ENCODE measurements at regions not wholly inside any gene's neighbourhood (a gene's known extent, or its start where the extent isn't known, plus 50 kb on each side); places are given as distances from the start of the nearest gene placed in this dataset.

DNA sequence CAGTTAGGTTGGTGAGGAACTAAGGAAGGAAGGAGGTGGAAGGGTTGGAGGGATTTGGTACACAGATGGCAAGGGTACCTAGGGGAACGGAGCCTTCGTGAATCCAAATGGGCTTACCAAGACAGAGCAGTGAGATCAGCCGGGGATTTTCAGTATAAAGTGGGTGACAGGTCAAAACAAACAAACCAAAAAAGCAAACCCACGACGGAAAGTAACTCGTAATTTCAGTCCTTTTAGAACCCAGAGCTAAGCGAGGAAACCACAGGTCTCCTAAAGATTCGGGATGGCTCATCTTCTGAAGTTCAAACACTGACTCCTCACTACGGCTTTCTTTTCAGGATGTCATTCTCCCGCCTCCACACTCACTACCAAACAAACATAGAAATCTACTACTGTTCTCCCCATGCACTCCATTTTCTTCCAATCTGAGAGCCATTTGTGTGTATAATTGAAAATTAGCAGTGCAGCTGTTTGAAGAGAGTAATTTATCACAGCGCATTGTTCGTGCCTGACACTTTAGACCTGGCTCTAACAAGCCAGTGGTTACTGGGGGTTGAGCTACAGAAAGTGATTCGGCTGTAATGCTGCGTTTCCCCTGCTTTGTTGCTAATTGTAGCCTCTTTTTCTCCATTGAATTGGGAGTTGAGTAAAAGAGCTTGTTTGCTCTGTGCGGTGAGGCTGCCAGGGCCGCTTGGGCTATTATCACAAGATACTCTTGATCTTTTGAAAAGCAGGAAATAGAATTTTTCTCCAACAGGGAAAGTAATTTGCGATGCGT is 64.7 kb upstream of the CCDC39 start:
- Histone ChIP-seq H3K36me3 (no peaks in the 10 kb centered on the region), H3K27ac (no peak overlapping the region), H3K27me3 (no peaks in the 10 kb centered on the region), H3K4me1 (peaks cover 0 to 5% (median 0%) of the 10 kb centered on the region in 12 donors), H3K4me3 (no peak overlapping the region), H3K9me3 (no peaks in the 10 kb centered on the region)
- TF ChIP-seq, protein P1, sequence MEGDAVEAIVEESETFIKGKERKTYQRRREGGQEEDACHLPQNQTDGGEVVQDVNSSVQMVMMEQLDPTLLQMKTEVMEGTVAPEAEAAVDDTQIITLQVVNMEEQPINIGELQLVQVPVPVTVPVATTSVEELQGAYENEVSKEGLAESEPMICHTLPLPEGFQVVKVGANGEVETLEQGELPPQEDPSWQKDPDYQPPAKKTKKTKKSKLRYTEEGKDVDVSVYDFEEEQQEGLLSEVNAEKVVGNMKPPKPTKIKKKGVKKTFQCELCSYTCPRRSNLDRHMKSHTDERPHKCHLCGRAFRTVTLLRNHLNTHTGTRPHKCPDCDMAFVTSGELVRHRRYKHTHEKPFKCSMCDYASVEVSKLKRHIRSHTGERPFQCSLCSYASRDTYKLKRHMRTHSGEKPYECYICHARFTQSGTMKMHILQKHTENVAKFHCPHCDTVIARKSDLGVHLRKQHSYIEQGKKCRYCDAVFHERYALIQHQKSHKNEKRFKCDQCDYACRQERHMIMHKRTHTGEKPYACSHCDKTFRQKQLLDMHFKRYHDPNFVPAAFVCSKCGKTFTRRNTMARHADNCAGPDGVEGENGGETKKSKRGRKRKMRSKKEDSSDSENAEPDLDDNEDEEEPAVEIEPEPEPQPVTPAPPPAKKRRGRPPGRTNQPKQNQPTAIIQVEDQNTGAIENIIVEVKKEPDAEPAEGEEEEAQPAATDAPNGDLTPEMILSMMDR (IDR thresholded peaks at IDR 0.05): no peak
- no peak for TF ChIP-seq POLR2A (IDR thresholded peaks at IDR 0.05)
- intact Hi-C loops (cut with DNase I): no loop called here
- no peak for ATAC-seq
- WGBS, 4 donors: 60 to 70% (median 63%) methylated on average over 18 of the region's 18 CpGs
- DNase-seq: no peak

- H3K4me3 ChIP-seq: no peak overlapping the region
- peaks cover 0 to 5% (median 0%) of the 10 kb centered on the region in 12 donors for H3K4me1 ChIP-seq
- TF ChIP-seq, protein P1 (IDR thresholded peaks at IDR 0.05): no peak
- no peak for TF ChIP-seq POLR2A (IDR thresholded peaks at IDR 0.05)
- DNase-seq (no peak), ATAC-seq (no peak)
- H3K27me3 ChIP-seq: no peaks in the 10 kb centered on the region
- no peak overlapping the region for H3K27ac ChIP-seq
- intact Hi-C loops (cut with DNase I): no loop called here
- no peaks in the 10 kb centered on the region for H3K36me3 ChIP-seq
- WGBS, 4 donors: 0 to 27% (median 11%) methylated on average over 1 of the region's 1 CpG
- no peaks in the 10 kb centered on the region for H3K9me3 ChIP-seq
Observed at GRCh38 chr3:180747805-180748361, 68.6 kb upstream of the CCDC39 start.

- TF ChIP-seq, protein P1 (IDR thresholded peaks at IDR 0.05): no peak
- Histone ChIP-seq H3K27me3 (no peaks in the 10 kb centered on the region), H3K36me3 (no peaks in the 10 kb centered on the region), H3K4me1 (peaks cover 0 to 5% (median 0%) of the 10 kb centered on the region in 12 donors), H3K27ac (no peak overlapping the region), H3K9me3 (no peaks in the 10 kb centered on the region), H3K4me3 (no peak overlapping the region)
- DNase-seq (no peak), ATAC-seq (no peak)
- WGBS, 4 donors: 55 to 74% (median 63%) methylated on average over 3 of the region's 3 CpGs
- intact Hi-C loops (cut with DNase I): no loop called here
Observed at GRCh38 chr3:180749322-180749721, 70.0 kb upstream of the CCDC39 start.

DNA sequence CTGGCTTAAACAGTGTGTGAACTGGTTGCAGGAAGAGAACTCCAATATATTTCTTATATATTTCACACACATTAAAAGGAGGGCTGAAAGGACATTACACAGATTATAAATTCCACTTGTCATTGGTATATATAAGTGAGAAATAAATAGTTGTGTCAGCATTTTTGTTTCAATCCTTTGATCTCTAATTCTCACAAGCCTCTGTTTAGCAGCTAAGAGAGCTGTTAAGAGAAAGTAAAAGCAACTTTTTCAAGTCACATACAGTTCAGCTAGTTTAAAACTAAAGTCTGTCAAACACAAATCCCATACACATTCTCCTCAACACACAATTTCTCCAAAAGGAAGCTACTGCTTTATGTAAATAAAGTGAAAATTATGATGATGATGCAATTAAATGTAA is 70.5 kb upstream of the CCDC39 start:
- Histone ChIP-seq H3K36me3 (no peaks in the 10 kb centered on the region), H3K27ac (no peak overlapping the region), H3K4me1 (peaks cover 0 to 5% (median 0%) of the 10 kb centered on the region in 12 donors), H3K9me3 (no peaks in the 10 kb centered on the region), H3K27me3 (no peaks in the 10 kb centered on the region), H3K4me3 (no peak overlapping the region)
- TF ChIP-seq, protein P1 (IDR thresholded peaks at IDR 0.05): no peak
- no peak for TF ChIP-seq POLR2A (IDR thresholded peaks at IDR 0.05)
- DNase-seq (no peak), ATAC-seq (no peak)
- intact Hi-C loops (cut with DNase I): no loop called here
